ENCODE measurements at regions not wholly inside any gene's neighbourhood (a gene's known extent, or its start where the extent isn't known, plus 50 kb on each side); places are given as distances from the start of the nearest gene placed in this dataset.
A peak's percentile ranks its signal among the peaks of the same experiment; 100 is the strongest.

- Histone ChIP-seq H3K4me3 (ENCODE audit: low read depth, low read length) (no peak overlapping the region), H3K9me3 (ENCODE audit: control insufficient read depth, insufficient read depth, low read length) (no peaks in the 10 kb centered on the region), H3K27ac (ENCODE audit: low read depth, low read length) (no peak overlapping the region), H3K27me3 (ENCODE audit: control insufficient read depth, insufficient read depth, low read length) (no peaks in the 10 kb centered on the region)
- peak; percentile 68 for TF ChIP-seq CTCF (IDR thresholded peaks at IDR 0.05; ENCODE audit: low read depth, low read length)
- DNase-seq (ENCODE audit: low read depth, low spot score): no peak
- ChIA-PET POLR2A (no interaction called here), CTCF (interaction anchor here (0.6 to 5.4 kb wide), 91 partner anchors 8 to 1695 kb away, joined by 3 to 166 read pairs (median 4); partner anchors contain the start of gene BBX)
Measured at GRCh38 chr3:107271787-107272387, 105.4 kb upstream of the CCDC54 start.

GRCh38 chr3:107272471-107272870, 104.8 kb upstream of the CCDC54 start:
- no peak for TF ChIP-seq CTCF (IDR thresholded peaks at IDR 0.05; ENCODE audit: low read depth, low read length)
- POLR2A ChIA-PET: no interaction called here
- Histone ChIP-seq H3K27me3 (ENCODE audit: control insufficient read depth, insufficient read depth, low read length) (no peaks in the 10 kb centered on the region), H3K27ac (ENCODE audit: low read depth, low read length) (no peak overlapping the region), H3K4me3 (ENCODE audit: low read depth, low read length) (no peak overlapping the region), H3K9me3 (ENCODE audit: control insufficient read depth, insufficient read depth, low read length) (no peaks in the 10 kb centered on the region)
- DNase-seq (ENCODE audit: low read depth, low spot score): no peak
- CTCF ChIA-PET: interaction anchor here (0.6 to 5.4 kb wide), 69 partner anchors 8 to 1695 kb away, joined by 3 to 166 read pairs (median 5); partner anchors contain the start of gene BBX

- ChIA-PET POLR2A (no interaction called here), CTCF (interaction anchor here (0.6 to 5.4 kb wide), 13 partner anchors 10 to 1349 kb away, joined by 3 to 166 read pairs (median 14); no protein-coding TSS in a partner anchor)
- H3K9me3 ChIP-seq (ENCODE audit: control insufficient read depth, insufficient read depth, low read length): no peaks in the 10 kb centered on the region
- no peaks in the 10 kb centered on the region for H3K27me3 ChIP-seq (ENCODE audit: control insufficient read depth, insufficient read depth, low read length)
- DNase-seq (ENCODE audit: low read depth, low spot score): no peak
- no peak overlapping the region for H3K4me3 ChIP-seq (ENCODE audit: low read depth, low read length)
- TF ChIP-seq CTCF (IDR thresholded peaks at IDR 0.05; ENCODE audit: low read depth, low read length): no peak
- H3K27ac ChIP-seq (ENCODE audit: low read depth, low read length): no peak overlapping the region
Measured at GRCh38 chr3:107272885-107273284, 104.4 kb upstream of the CCDC54 start.

GRCh38 chr3:107273771-107274170, 103.5 kb upstream of the CCDC54 start:
- DNase-seq (ENCODE audit: low read depth, low spot score): no peak
- CTCF ChIA-PET: interaction anchor here (0.6 to 5.4 kb wide), 7 partner anchors 11 to 387 kb away, joined by 3 to 166 read pairs (median 7); no protein-coding TSS in a partner anchor
- POLR2A ChIA-PET: no interaction called here

More at GRCh38 chr3:107273771-107274170, 103.5 kb upstream of the CCDC54 start:
- H3K27ac ChIP-seq (ENCODE audit: low read depth, low read length): no peak overlapping the region
- no peaks in the 10 kb centered on the region for H3K27me3 ChIP-seq (ENCODE audit: control insufficient read depth, insufficient read depth, low read length)
- no peak for TF ChIP-seq CTCF (IDR thresholded peaks at IDR 0.05; ENCODE audit: low read depth, low read length)
- no peaks in the 10 kb centered on the region for H3K9me3 ChIP-seq (ENCODE audit: control insufficient read depth, insufficient read depth, low read length)
- no peak overlapping the region for H3K4me3 ChIP-seq (ENCODE audit: low read depth, low read length)
